Neural cell (in vitro differentiated cells): ENCODE measurements at regions not wholly inside any gene's neighbourhood (a gene's known extent, or its start where the extent isn't known, plus 50 kb on each side); places are given as distances from the start of the nearest gene placed in this dataset.

Experiments
- H2AFZ ChIP-seq: fragments of 200-600, 300-800 bp; sonication (generic), shearing (Covaris generic); 2 replicates; pipeline ENCODE4 v1.6.0; 2014; ENCODE audit warnings: low read depth, mild to moderate bottlenecking, antibody characterized with exemption, low read length, moderate library complexity
- H3F3A ChIP-seq: fragments of 200-600 bp; shearing (Covaris generic); 2 replicates; pipeline ENCODE4 v1.6.1; 2016; ENCODE audit warnings: mild to moderate bottlenecking, moderate library complexity, mixed read lengths, antibody characterized with exemption, low read length; ENCODE audit not compliant: insufficient read depth, poor library complexity, severe bottlenecking
- H3K27ac ChIP-seq: fragments of 200-600, 300-800 bp; sonication (generic), shearing (Covaris generic); 2 replicates; pipeline ENCODE4 v1.5.1; 2014; ENCODE audit warnings: mild to moderate bottlenecking, low read length, moderate library complexity
- H3K27me3 ChIP-seq: fragments of 300-800, 200-600 bp; sonication (generic), shearing (Covaris generic); 2 replicates; pipeline ENCODE4 v1.6.0; 2014; ENCODE audit warnings: mild to moderate bottlenecking, low read depth, low read length, moderate library complexity; ENCODE audit not compliant: insufficient read depth
- H3K36me3 ChIP-seq: fragments of 300-800, 200-600 bp; sonication (generic), shearing (Covaris generic); 2 replicates; pipeline ENCODE4 v1.5.1; 2014; ENCODE audit warnings: mild to moderate bottlenecking, antibody characterized with exemption, low read length, moderate library complexity; ENCODE audit not compliant: insufficient read depth
- H3K4me2 ChIP-seq: fragments of 300-800, 200-600 bp; sonication (generic), shearing (Covaris generic); 2 replicates; pipeline ENCODE4 v1.6.0; 2014; ENCODE audit warnings: mild to moderate bottlenecking, low read length
- H3K4me3 ChIP-seq: fragments of 300-800, 200-600 bp; sonication (generic), shearing (Covaris generic); 2 replicates; pipeline ENCODE4 v1.5.1; 2014; ENCODE audit warnings: mild to moderate bottlenecking, low read length, moderate library complexity
- H3K79me2 ChIP-seq: fragments of 200-600 bp; shearing (Covaris generic); replicated peaks from 2 replicates; pipeline ENCODE4 v1.6.0; 2014; ENCODE audit warnings: mild to moderate bottlenecking, low read length, moderate library complexity; ENCODE audit not compliant: insufficient read depth
- H3K9ac ChIP-seq: fragments of 300-800, 200-600 bp; sonication (generic), shearing (Covaris generic); 2 replicates; pipeline ENCODE4 v1.6.1; 2016; ENCODE audit warnings: mild to moderate bottlenecking, low read length, mixed read lengths
- H3K9me2 ChIP-seq: fragments of 200-600 bp; shearing (Covaris generic); 2 replicates; pipeline ENCODE4 v1.6.1; 2016; ENCODE audit warnings: mild to moderate bottlenecking, low read length, mixed read lengths; ENCODE audit not compliant: insufficient read depth
- H3K9me3 ChIP-seq: fragments of 200-600, 300-800 bp; sonication (generic), shearing (Covaris generic); 2 replicates; pipeline ENCODE4 v1.6.1; 2016; ENCODE audit warnings: mild to moderate bottlenecking, mixed run types, low read length, moderate library complexity, mixed read lengths
- H4K20me1 ChIP-seq: fragments of 200-600 bp; shearing (Covaris generic); 2 replicates; pipeline ENCODE4 v1.6.1; 2016; ENCODE audit warnings: mild to moderate bottlenecking, mixed run types; ENCODE audit not compliant: insufficient read depth
- CTCF ChIP-seq: fragments of 450-650 bp; IDR thresholded peaks from 2 replicates; pipeline ENCODE4 v1.5.1; 2014; ENCODE audit warnings: antibody characterized with exemption, mild to moderate bottlenecking, moderate library complexity; ENCODE audit not compliant: poor library complexity, severe bottlenecking
- EP300 ChIP-seq: fragments of 450-650 bp; conservative IDR thresholded peaks from 2 replicates; pipeline ENCODE4 v1.6.1; 2014; ENCODE audit warnings: antibody characterized with exemption, mild to moderate bottlenecking, moderate library complexity; ENCODE audit not compliant: poor library complexity, severe bottlenecking
- EZH2 ChIP-seq: fragments of 200-600, 300-800 bp; shearing (Covaris generic), sonication (generic); IDR thresholded peaks from 2 replicates; pipeline ENCODE4 v1.6.1; 2014; ENCODE audit warnings: antibody characterized with exemption, low read length, borderline replicate concordance, mild to moderate bottlenecking; ENCODE audit not compliant: insufficient read depth, poor library complexity, severe bottlenecking
- MXI1 ChIP-seq: fragments of 450-650 bp; conservative IDR thresholded peaks from 2 replicates; pipeline ENCODE4 v1.6.1; 2014; ENCODE audit warnings: antibody characterized with exemption, mild to moderate bottlenecking; ENCODE audit not compliant: poor library complexity, severe bottlenecking
- POLR2AphosphoS5 ChIP-seq: IDR thresholded peaks from 2 replicates; pipeline ENCODE4 v1.6.1; 2012
- RAD21 ChIP-seq: fragments of 450-650 bp; conservative IDR thresholded peaks from 2 replicates; pipeline ENCODE4 v1.6.1; 2014; ENCODE audit warnings: antibody characterized with exemption, mild to moderate bottlenecking, moderate library complexity
- REST ChIP-seq: IDR thresholded peaks from 2 replicates; pipeline ENCODE4 v1.6.1; 2012; ENCODE audit warnings: borderline replicate concordance
- SMC3 ChIP-seq: fragments of 450-650 bp; conservative IDR thresholded peaks from 2 replicates; pipeline ENCODE4 v1.6.1; 2014; ENCODE audit warnings: antibody characterized with exemption, mild to moderate bottlenecking, moderate library complexity; ENCODE audit not compliant: poor library complexity
- TAF1 ChIP-seq: IDR thresholded peaks from 2 replicates; pipeline ENCODE4 v1.6.1; 2012; ENCODE audit warnings: low read depth

- no peak overlapping the region for H3K4me3 ChIP-seq
- no peaks in the 10 kb centered on the region for H4K20me1 ChIP-seq
- TF ChIP-seq EP300 (no peak), SMC3 (no peak), EZH2 (no peak), CTCF (no peak), MXI1 (no peak), POLR2AphosphoS5 (no peak), REST (no peak), TAF1 (no peak), RAD21 (no peak)
- no peak overlapping the region for H2AFZ ChIP-seq
- H3K9ac ChIP-seq: no peak overlapping the region
- no peaks in the 10 kb centered on the region for H3K9me2 ChIP-seq
- H3K79me2 ChIP-seq: no peaks in the 10 kb centered on the region
- H3K27ac ChIP-seq: no peak overlapping the region
- H3K36me3 ChIP-seq: no peaks in the 10 kb centered on the region
- no peaks in the 10 kb centered on the region for H3K9me3 ChIP-seq
- no peaks in the 10 kb centered on the region for H3F3A ChIP-seq
- H3K27me3 ChIP-seq: no peaks in the 10 kb centered on the region
- H3K4me2 ChIP-seq: no peak overlapping the region
Observed at GRCh38 chr12:124624823-124625222, 57.4 kb upstream of the NCOR2 start.

GRCh38 chr12:124623344-124624035 is 56.1 kb upstream of the NCOR2 start:
- Histone ChIP-seq H3K27me3 (no peaks in the 10 kb centered on the region), H3F3A (no peaks in the 10 kb centered on the region), H3K9me3 (no peaks in the 10 kb centered on the region), H3K4me3 (no peak overlapping the region), H3K79me2 (no peaks in the 10 kb centered on the region), H2AFZ (no peak overlapping the region), H3K9ac (no peak overlapping the region), H4K20me1 (no peaks in the 10 kb centered on the region), H3K4me2 (no peak overlapping the region), H3K9me2 (no peaks in the 10 kb centered on the region), H3K36me3 (no peaks in the 10 kb centered on the region), H3K27ac (no peak overlapping the region)
- TF ChIP-seq TAF1: no peak
